ENCODE measurements at regions not wholly inside any gene's neighbourhood (a gene's known extent, or its start where the extent isn't known, plus 50 kb on each side); places are given as distances from the start of the nearest gene placed in this dataset.

GRCh38 chr13:109622006-109622405 lies 164.4 kb downstream of the IRS2 start:
- Histone ChIP-seq H3K27ac (ENCODE audit: control insufficient read depth, insufficient read depth, low read length) (no peak overlapping the region), H3K27me3 (ENCODE audit: control insufficient read depth, extremely low read depth, insufficient read depth, low read length) (no peaks in the 10 kb centered on the region), H3K9me3 (ENCODE audit: control insufficient read depth, low read depth, low read length) (no peaks in the 10 kb centered on the region), H3K4me2 (ENCODE audit: control insufficient read depth, extremely low read depth, insufficient read depth, low read depth, low read length) (no peak overlapping the region), H2AFZ (ENCODE audit: control insufficient read depth, low read length) (no peak overlapping the region), H3K79me2 (ENCODE audit: control insufficient read depth, insufficient read depth, low read length) (no peaks in the 10 kb centered on the region), H4K20me1 (ENCODE audit: control insufficient read depth, extremely low read depth, insufficient read depth, low read length) (no peaks in the 10 kb centered on the region), H3K4me3 (ENCODE audit: control insufficient read depth in 2 of 3, extremely low read depth in 1 of 3, insufficient read depth in 2 of 3, low read depth in 1 of 3, low read length in 3 of 3) (no peak overlapping the region), H3K36me3 (ENCODE audit: control insufficient read depth in 2 of 2, extremely low read depth in 1 of 2, insufficient read depth in 2 of 2, low read length in 2 of 2) (no peaks in the 10 kb centered on the region), H3K4me1 (ENCODE audit: control insufficient read depth, extremely low read depth, insufficient read depth, low read length) (no peaks in the 10 kb centered on the region), H3K9me1 (ENCODE audit: control insufficient read depth, extremely low read depth, insufficient read depth, low read length) (no peaks in the 10 kb centered on the region), H3K9ac (ENCODE audit: control insufficient read depth, extremely low read depth, insufficient read depth, low read length) (no peak overlapping the region)
- no peak for TF ChIP-seq CTCF (optimal IDR thresholded peaks at IDR 0.05 in 1 of 3, IDR thresholded peaks at IDR 0.05 in 1 of 3, conservative IDR thresholded peaks at IDR 0.05 in 1 of 3; ENCODE audit: extremely low read depth in 1 of 3, insufficient read depth in 2 of 3, low read length in 3 of 3)
- no peak for TF ChIP-seq EZH2 (IDR thresholded peaks at IDR 0.05; ENCODE audit: low read length)
- DNase-seq (ENCODE audit: low read depth, low spot score) (no peak), FAIRE-seq (no peak)
- dilution Hi-C loops (cut with MboI; ENCODE audit: extremely low pct_ligation_motif_present, low sequenced_read_pairs), result no loop called here

GRCh38 chr13:109615721-109616420 lies 170.5 kb downstream of the IRS2 start:
- Histone ChIP-seq H3K79me2 (ENCODE audit: control insufficient read depth, insufficient read depth, low read length) (no peaks in the 10 kb centered on the region), H3K4me3 (ENCODE audit: control insufficient read depth in 2 of 3, extremely low read depth in 1 of 3, insufficient read depth in 2 of 3, low read depth in 1 of 3, low read length in 3 of 3) (no peak overlapping the region), H3K4me1 (ENCODE audit: control insufficient read depth, extremely low read depth, insufficient read depth, low read length) (no peaks in the 10 kb centered on the region), H3K9ac (ENCODE audit: control insufficient read depth, extremely low read depth, insufficient read depth, low read length) (no peak overlapping the region), H3K4me2 (ENCODE audit: control insufficient read depth, extremely low read depth, insufficient read depth, low read depth, low read length) (no peak overlapping the region), H4K20me1 (ENCODE audit: control insufficient read depth, extremely low read depth, insufficient read depth, low read length) (no peaks in the 10 kb centered on the region), H3K27me3 (ENCODE audit: control insufficient read depth, extremely low read depth, insufficient read depth, low read length) (no peaks in the 10 kb centered on the region), H3K27ac (ENCODE audit: control insufficient read depth, insufficient read depth, low read length) (no peak overlapping the region), H3K36me3 (ENCODE audit: control insufficient read depth in 2 of 2, extremely low read depth in 1 of 2, insufficient read depth in 2 of 2, low read length in 2 of 2) (no peaks in the 10 kb centered on the region), H2AFZ (ENCODE audit: control insufficient read depth, low read length) (no peak overlapping the region), H3K9me3 (ENCODE audit: control insufficient read depth, low read depth, low read length) (no peaks in the 10 kb centered on the region), H3K9me1 (ENCODE audit: control insufficient read depth, extremely low read depth, insufficient read depth, low read length) (no peaks in the 10 kb centered on the region)
- no peak for FAIRE-seq
- no peak for DNase-seq (ENCODE audit: low read depth, low spot score)
- dilution Hi-C loops (cut with MboI; ENCODE audit: extremely low pct_ligation_motif_present, low sequenced_read_pairs), result no loop called here
- TF ChIP-seq EZH2 (IDR thresholded peaks at IDR 0.05; ENCODE audit: low read length) (no peak), CTCF (optimal IDR thresholded peaks at IDR 0.05 in 1 of 3, IDR thresholded peaks at IDR 0.05 in 1 of 3, conservative IDR thresholded peaks at IDR 0.05 in 1 of 3; ENCODE audit: extremely low read depth in 1 of 3, insufficient read depth in 2 of 3, low read length in 3 of 3) (no peak)
